ENCODE measurements at regions not wholly inside any gene's neighbourhood (a gene's known extent, or its start where the extent isn't known, plus 50 kb on each side); places are given as distances from the start of the nearest gene placed in this dataset.

DNA sequence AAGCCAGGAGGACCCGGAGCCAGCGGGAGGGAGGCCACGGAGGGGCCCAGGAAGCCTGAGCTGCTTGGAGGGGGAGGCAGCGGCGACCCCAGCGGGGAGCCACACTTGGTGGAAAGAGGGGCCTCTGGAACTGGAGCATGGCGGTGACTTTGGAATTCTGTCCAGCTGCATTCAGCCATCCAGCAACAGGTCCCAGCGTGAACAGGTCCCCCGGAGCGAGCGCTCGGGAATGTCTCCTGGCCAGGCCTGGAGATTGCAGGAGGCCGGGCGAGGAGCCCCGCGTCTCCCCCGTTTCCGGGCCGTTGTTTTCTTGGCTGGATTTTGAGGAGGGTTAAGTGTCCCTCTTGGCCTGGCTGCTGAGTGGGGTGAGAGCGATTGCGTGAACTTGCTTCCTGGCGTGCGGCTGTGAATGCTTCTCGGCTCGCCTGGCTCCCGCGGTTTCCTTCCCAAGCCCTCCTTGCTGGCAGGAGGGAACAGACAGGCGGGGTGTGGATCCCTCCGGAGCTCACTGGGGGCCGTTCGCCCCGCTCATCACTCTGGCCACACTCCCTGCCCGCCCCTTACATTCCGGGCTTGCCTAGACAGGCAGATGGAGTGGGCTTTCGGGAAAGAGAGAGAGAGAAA, 125.3 kb upstream of the IRX4 start:
- Mint-ChIP-seq H3K4me3 (no peak overlapping the region), H3K36me3 (ENCODE audit: low read depth) (no peaks in the 10 kb centered on the region), H3K9me3 (no peaks in the 10 kb centered on the region), H3K27me3 (peaks cover 6% of the 10 kb centered on the region), H3K27ac (no peak overlapping the region), H3K4me1 (no peaks in the 10 kb centered on the region)
- ATAC-seq (no peak), DNase-seq (no peak)

DNA sequence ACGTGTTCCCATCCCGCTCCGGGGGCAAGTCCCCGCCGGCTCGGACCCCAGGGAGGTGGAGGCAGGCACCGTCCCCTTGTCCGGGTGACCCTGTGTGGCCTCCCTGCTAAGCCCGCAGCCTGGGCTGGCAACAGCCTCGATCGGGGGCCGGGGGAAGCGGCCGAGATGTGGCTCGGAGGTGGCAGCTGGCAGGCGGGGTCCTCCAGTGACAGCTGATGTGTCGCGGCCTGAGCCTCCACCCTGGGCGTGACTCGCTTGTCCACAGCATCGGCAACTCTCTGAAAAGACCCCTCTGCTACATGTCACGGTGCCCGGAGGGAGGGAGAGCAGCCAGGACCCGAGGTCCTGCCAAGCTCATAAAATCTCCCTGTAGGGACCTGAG, 124.8 kb upstream of the IRX4 start:
- no peaks in the 10 kb centered on the region for H3K9me3 Mint-ChIP-seq
- H3K4me1 Mint-ChIP-seq: no peaks in the 10 kb centered on the region
- no peak overlapping the region for H3K27ac Mint-ChIP-seq
- ATAC-seq: no peak
- H3K36me3 Mint-ChIP-seq (ENCODE audit: low read depth): no peaks in the 10 kb centered on the region
- peaks cover 6% of the 10 kb centered on the region for H3K27me3 Mint-ChIP-seq
- DNase-seq: no peak
- no peak overlapping the region for H3K4me3 Mint-ChIP-seq

DNA sequence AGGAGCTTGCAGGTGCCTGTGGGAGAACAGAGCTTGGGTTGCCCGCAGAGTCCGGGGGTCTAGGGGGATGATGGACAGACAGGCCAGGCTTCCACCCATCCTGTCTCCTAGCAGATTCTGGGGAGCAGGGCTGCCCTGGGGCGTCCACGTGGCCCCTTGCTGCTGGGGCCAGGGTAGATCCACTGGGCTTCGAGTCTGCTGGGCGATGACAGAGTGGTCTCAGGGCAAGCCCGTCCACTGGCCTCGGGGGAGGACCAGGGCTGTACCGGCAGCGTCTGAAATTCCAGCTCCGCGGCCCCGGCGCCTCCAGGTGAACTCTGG, 124.2 kb upstream of the IRX4 start:
- Mint-ChIP-seq H3K36me3 (ENCODE audit: low read depth) (no peaks in the 10 kb centered on the region), H3K27ac (no peak overlapping the region), H3K4me3 (no peak overlapping the region), H3K9me3 (no peaks in the 10 kb centered on the region), H3K4me1 (no peaks in the 10 kb centered on the region), H3K27me3 (peaks cover 6% of the 10 kb centered on the region)
- no peak for DNase-seq
- ATAC-seq: no peak

DNA sequence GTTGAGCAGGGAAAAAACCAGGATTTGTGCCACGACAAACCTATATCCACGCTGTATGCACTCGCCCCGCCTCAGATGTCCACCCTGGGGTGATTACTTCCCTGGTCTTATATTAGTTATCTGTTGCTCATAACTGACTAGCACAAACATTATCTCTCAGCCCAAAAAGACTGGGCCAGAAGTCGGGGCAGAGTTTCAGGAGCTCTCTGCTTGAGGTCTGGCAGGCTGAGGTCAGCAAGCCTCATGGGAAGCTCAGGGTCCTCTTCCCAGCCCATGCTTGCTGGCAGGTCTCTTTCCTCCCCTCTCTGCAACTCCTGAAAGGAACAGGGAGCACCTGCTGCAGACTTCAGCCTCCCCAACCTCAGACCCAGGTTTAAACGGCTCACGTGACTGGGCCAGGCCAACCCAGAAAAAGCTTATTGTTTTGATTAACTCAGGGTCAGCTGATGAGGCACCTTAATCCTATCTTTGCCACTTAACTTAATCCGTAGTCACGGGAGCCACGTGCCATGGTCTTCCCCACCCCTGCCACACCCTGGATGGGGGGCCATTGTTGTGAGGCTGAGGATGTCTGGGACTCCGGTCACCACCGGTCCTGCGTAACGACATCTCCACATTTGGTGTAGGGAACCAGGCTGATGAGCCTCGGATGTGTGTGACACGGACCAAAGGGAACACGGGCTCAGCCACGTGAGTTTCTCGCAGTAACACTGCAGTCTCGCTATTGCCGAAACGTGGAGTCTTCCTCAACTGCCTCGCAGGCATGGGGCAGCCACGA, 123.7 kb upstream of the IRX4 start:
- H3K27me3 Mint-ChIP-seq: peaks cover 11% of the 10 kb centered on the region
- no peak for DNase-seq
- no peak overlapping the region for H3K4me3 Mint-ChIP-seq
- no peak overlapping the region for H3K27ac Mint-ChIP-seq
- no peaks in the 10 kb centered on the region for H3K4me1 Mint-ChIP-seq
- ATAC-seq: no peak
- no peaks in the 10 kb centered on the region for H3K9me3 Mint-ChIP-seq
- no peaks in the 10 kb centered on the region for H3K36me3 Mint-ChIP-seq (ENCODE audit: low read depth)

DNA sequence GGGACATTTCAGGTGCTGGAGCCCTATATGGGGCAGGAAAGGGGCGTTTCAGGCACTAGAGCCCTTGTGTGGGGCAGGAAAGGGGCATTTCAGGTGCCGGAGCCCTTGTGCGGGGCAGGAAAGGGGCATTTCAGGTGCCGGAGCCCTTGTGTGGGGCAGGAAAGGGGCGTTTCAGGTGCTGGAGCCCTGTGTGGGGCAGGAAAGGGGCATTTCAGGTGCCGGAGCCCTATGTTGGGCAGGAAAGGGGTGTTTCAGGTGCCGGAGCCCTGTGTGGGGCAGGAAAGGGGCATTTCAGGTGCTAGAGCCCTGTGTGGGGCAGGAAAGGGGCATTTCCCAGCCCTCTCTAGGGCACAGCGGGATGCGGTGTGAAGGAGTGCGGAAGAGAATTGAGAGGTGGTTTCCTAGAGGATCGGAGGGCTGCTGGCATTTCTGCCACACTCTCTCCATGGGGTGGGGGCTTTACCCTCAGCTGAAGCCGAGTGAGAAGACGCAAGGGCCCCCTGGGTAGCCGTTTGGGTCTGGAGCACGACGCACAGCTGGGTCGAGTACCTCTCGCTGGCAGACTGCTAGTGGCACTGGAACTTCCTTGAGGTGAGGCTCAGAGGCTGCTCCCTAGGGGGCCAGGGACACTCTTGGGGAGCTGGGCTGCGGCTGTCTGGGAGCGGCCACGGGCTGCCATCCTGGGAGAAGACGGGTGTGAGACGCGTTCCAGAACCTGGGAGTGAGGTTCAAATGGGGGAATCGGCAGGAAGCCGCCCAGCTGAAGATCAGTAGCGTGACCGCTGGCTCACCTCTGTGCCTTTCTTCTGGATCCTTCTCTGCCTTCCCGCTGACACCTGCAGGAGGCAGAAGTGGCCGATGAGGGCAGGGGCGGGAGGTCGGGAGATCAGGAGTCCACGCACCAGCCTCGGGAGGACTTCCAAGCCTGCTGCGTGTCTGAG, 122.6 kb upstream of the IRX4 start:
- no peaks in the 10 kb centered on the region for H3K36me3 Mint-ChIP-seq (ENCODE audit: low read depth)
- no peak overlapping the region for H3K27ac Mint-ChIP-seq
- H3K4me1 Mint-ChIP-seq: no peaks in the 10 kb centered on the region
- DNase-seq (no peak), ATAC-seq (no peak)
- H3K9me3 Mint-ChIP-seq: no peaks in the 10 kb centered on the region
- H3K27me3 Mint-ChIP-seq: peaks cover 15% of the 10 kb centered on the region
- no peak overlapping the region for H3K4me3 Mint-ChIP-seq

GRCh38 chr5:2003690-2004365, 121.1 kb upstream of the IRX4 start:
- peaks cover 15% of the 10 kb centered on the region for H3K27me3 Mint-ChIP-seq
- H3K27ac Mint-ChIP-seq: no peak overlapping the region
- no peaks in the 10 kb centered on the region for H3K4me1 Mint-ChIP-seq
- no peaks in the 10 kb centered on the region for H3K36me3 Mint-ChIP-seq (ENCODE audit: low read depth)
- no peak for DNase-seq
- no peaks in the 10 kb centered on the region for H3K9me3 Mint-ChIP-seq
- no peak overlapping the region for H3K4me3 Mint-ChIP-seq
- ATAC-seq: no peak

DNA sequence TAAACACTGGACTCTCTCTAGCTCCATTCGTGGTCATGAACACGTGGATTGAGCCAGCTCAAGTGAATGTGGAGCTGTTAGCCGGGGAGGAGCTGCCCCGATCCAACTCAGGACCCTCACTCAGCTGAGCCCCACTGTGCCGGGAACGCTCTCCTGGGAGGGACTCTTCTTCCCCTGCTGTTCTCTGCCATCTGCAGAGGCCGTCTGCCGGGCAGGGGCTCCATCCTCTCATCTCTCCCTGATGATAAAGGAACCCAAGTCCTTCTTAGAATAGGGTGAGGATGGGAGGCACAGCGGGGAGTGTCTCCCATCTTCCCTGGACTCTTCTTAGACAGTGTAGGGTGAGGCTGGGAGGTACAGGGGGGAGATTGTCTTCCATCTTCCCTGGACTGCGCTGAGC, 120.5 kb upstream of the IRX4 start:
- Mint-ChIP-seq H3K4me1 (no peaks in the 10 kb centered on the region), H3K9me3 (peaks cover 6% of the 10 kb centered on the region), H3K27ac (no peak overlapping the region), H3K4me3 (no peak overlapping the region), H3K36me3 (ENCODE audit: low read depth) (no peaks in the 10 kb centered on the region), H3K27me3 (peaks cover 18% of the 10 kb centered on the region)
- no peak for DNase-seq
- no peak for ATAC-seq

GRCh38 chr5:2001300-2001699, 118.6 kb upstream of the IRX4 start:
- no peak for ATAC-seq
- Mint-ChIP-seq H3K27me3 (peaks cover 24% of the 10 kb centered on the region), H3K4me3 (no peak overlapping the region), H3K9me3 (peaks cover 11% of the 10 kb centered on the region), H3K36me3 (ENCODE audit: low read depth) (no peaks in the 10 kb centered on the region), H3K27ac (no peak overlapping the region), H3K4me1 (no peaks in the 10 kb centered on the region)
- DNase-seq: no peak

- H3K27ac Mint-ChIP-seq: no peak overlapping the region
- no peaks in the 10 kb centered on the region for H3K4me1 Mint-ChIP-seq
- no peak overlapping the region for H3K4me3 Mint-ChIP-seq
- no peaks in the 10 kb centered on the region for H3K36me3 Mint-ChIP-seq (ENCODE audit: low read depth)
- ATAC-seq: no peak
- peaks cover 24% of the 10 kb centered on the region for H3K27me3 Mint-ChIP-seq
- H3K9me3 Mint-ChIP-seq: peaks cover 11% of the 10 kb centered on the region
- DNase-seq: no peak
These were observed 117.9 kb upstream of the IRX4 start for GRCh38 chr5:2000591-2000990.

DNA sequence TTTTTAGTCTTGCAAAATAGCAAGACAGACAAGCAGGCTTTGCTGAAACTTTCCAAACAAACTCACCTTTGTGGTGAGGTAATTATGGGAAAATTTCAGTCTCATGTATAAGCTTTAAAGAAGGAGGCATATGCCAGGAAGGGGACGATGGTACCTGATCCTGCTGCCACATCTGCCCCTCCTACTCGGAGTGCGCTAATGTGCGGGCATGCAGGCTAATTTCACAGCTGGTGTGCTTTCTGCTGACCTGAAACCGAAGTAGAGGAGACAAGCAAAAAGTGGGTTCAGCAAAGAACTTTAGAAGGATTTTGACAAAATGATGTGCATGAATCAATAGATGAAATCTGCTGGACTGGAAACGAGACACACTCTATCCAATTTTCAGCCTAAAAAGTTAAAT, 117.1 kb upstream of the IRX4 start:
- H3K27me3 Mint-ChIP-seq: peaks cover 26% of the 10 kb centered on the region
- H3K9me3 Mint-ChIP-seq: peaks cover 11% of the 10 kb centered on the region
- H3K36me3 Mint-ChIP-seq (ENCODE audit: low read depth): no peaks in the 10 kb centered on the region
- no peak overlapping the region for H3K27ac Mint-ChIP-seq
- ATAC-seq (no peak), DNase-seq (no peak)
- H3K4me1 Mint-ChIP-seq: no peaks in the 10 kb centered on the region
- H3K4me3 Mint-ChIP-seq: no peak overlapping the region

DNA sequence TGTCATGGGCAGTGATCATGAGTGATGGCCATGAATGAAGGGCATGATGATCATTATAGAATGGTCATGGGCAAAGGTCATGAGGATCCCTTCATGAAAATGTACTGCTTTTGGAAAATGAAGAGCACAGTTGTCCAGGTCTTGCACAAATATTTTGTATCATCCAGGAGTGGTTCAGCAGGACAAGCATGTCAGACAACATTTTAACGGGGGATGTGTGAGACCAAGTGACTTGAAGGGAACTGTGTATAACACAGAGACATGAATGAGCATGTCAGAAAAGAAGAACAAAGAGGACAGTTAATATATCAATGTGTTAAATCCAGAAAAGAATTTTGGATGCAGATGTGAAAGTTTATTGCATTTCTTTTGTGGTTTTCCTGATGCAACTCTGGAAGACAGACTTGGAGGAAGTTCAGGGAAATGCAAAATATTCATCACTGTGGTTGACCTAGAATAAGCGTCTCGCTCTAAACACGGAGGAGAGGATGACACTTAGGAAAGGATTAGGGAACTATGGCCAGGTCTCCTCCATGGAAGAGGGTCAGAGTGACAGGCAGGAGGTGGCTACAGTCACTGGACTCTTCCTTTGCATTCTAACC, 116.1 kb upstream of the IRX4 start:
- H3K36me3 Mint-ChIP-seq (ENCODE audit: low read depth): no peaks in the 10 kb centered on the region
- DNase-seq: no peak
- H3K9me3 Mint-ChIP-seq: peaks cover 11% of the 10 kb centered on the region
- H3K4me1 Mint-ChIP-seq: no peaks in the 10 kb centered on the region
- peaks cover 26% of the 10 kb centered on the region for H3K27me3 Mint-ChIP-seq
- no peak overlapping the region for H3K27ac Mint-ChIP-seq
- no peak for ATAC-seq
- H3K4me3 Mint-ChIP-seq: no peak overlapping the region

GRCh38 chr5:1998348-1998669, 115.6 kb upstream of the IRX4 start:
- H3K9me3 Mint-ChIP-seq: peaks cover 11% of the 10 kb centered on the region
- no peak overlapping the region for H3K4me3 Mint-ChIP-seq
- ATAC-seq (no peak), DNase-seq (no peak)
- peaks cover 23% of the 10 kb centered on the region for H3K27me3 Mint-ChIP-seq
- no peaks in the 10 kb centered on the region for H3K36me3 Mint-ChIP-seq (ENCODE audit: low read depth)
- H3K4me1 Mint-ChIP-seq: no peaks in the 10 kb centered on the region
- H3K27ac Mint-ChIP-seq: no peak overlapping the region

- Mint-ChIP-seq H3K27ac (no peak overlapping the region), H3K4me3 (no peak overlapping the region), H3K9me3 (peaks cover 12% of the 10 kb centered on the region), H3K36me3 (ENCODE audit: low read depth) (no peaks in the 10 kb centered on the region), H3K4me1 (no peaks in the 10 kb centered on the region), H3K27me3 (peaks cover 22% of the 10 kb centered on the region)
- ATAC-seq (no peak), DNase-seq (no peak)
These were observed 115.1 kb upstream of the IRX4 start for GRCh38 chr5:1997640-1998347.

DNA sequence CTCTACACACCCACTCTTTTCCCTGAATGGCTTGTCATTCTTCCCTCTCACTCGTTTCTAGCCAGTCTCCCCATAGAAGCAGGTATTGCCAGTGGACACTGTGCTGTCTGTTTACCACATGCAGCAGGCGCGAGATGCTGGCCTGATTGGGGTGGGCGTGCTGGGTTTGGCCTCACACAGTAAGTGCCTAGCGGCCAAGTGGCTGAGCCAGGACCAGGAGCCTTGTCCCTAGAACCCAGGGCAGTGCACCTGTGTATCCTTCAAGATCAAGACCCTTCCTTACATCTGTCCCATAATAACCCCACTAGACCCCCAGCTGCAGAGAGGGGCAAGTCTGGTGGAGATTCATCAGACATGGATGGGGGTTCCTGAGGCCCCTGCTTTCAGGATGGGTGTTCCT, 112.8 kb upstream of the IRX4 start:
- no peak overlapping the region for H3K27ac Mint-ChIP-seq
- H3K4me1 Mint-ChIP-seq: no peaks in the 10 kb centered on the region
- peaks cover 16% of the 10 kb centered on the region for H3K27me3 Mint-ChIP-seq
- H3K4me3 Mint-ChIP-seq: no peak overlapping the region
- H3K36me3 Mint-ChIP-seq (ENCODE audit: low read depth): no peaks in the 10 kb centered on the region
- no peak for DNase-seq
- H3K9me3 Mint-ChIP-seq: peaks cover 15% of the 10 kb centered on the region
- no peak for ATAC-seq
